Esophagus (tissue), 2 donors: ENCODE measurements at regions not wholly inside any gene's neighbourhood (a gene's known extent, or its start where the extent isn't known, plus 50 kb on each side); places are given as distances from the start of the nearest gene placed in this dataset.

Source experiments
- H3K27ac ChIP-seq, 2 donors: one replicate each; pipeline ENCODE4 v1.5.1; 2013; ENCODE audit warnings: low read depth in 2 of 2, mild to moderate bottlenecking in 2 of 2, inconsistent platforms in 1 of 2, low read length in 1 of 2, moderate library complexity in 1 of 2
- H3K27me3 ChIP-seq, 2 donors: one replicate each; pipeline ENCODE4 v1.6.1; 2013; ENCODE audit warnings: low read length in 2 of 2, control low read depth in 1 of 2, mild to moderate bottlenecking in 1 of 2; ENCODE audit not compliant: insufficient read depth in 2 of 2, control insufficient read depth in 1 of 2
- H3K36me3 ChIP-seq, 2 donors: one replicate each; pipeline ENCODE4 v1.6.1; 2013; ENCODE audit warnings: low read length in 1 of 2; ENCODE audit not compliant: control insufficient read depth in 2 of 2, insufficient read depth in 2 of 2
- H3K4me1 ChIP-seq, 2 donors: one replicate each; pipeline ENCODE4 v1.6.1; 2013; ENCODE audit warnings: low read length in 1 of 2; ENCODE audit not compliant: control insufficient read depth in 2 of 2, insufficient read depth in 2 of 2
- H3K4me3 ChIP-seq, 2 donors: one replicate each; pipeline ENCODE4 v1.5.1; 2013; ENCODE audit warnings: low read length in 2 of 2, mild to moderate bottlenecking in 2 of 2, low read depth in 1 of 2, moderate library complexity in 1 of 2
- H3K9me3 ChIP-seq, 2 donors: one replicate each; pipeline ENCODE4 v1.6.1; 2013; ENCODE audit warnings: mild to moderate bottlenecking in 2 of 2, low read depth in 1 of 2, low read length in 1 of 2, moderate library complexity in 1 of 2; ENCODE audit not compliant: control insufficient read depth in 2 of 2, insufficient read depth in 1 of 2
- WGBS, 2 donors: extraction: QIAGEN DNeasy Blood & Tissue Kit; methylation state at CpG; one replicate each; pipeline ENCODE4 v1.1.7; 2013; 5-methylcytosine and 5-hydroxymethylcytosine counted together
- donor health status: healthy with polysubstance abuse.
- donor health status: Bipolar disorder and iron deficiency.

DNA sequence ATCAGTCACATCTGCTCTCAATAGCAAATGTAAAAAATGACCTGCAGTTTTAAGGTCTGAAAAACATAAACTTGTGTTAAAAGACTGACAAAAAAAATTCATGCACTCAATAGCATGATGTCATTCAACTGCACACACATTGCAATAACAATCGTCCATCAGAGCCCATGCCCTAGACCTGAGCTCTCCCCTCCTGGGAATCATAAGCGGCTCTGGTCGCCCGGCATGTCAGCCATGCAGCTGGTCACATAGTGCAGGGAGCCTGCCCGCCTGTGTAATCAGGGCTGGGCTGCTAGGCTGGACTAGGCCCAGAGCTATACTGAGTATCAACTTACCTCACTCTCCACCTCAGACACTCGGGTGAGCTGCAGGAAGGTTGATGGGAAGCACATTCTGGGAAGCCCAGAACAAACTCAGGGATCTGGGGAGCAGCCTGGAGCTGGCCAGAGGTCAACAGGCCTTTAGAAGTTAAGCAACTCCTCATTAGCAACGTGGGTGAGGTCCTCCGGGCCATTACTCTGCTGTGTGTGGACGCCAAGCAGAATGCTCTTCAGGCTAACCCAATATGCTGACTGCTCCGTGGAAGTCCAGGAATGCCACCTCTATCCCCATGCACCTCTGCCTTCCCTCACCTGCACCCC, 165.5 kb downstream of the TTC32 start:
- Histone ChIP-seq H3K36me3 (no peaks in the 10 kb centered on the region), H3K4me3 (no peak overlapping the region), H3K27ac (no peak overlapping the region), H3K9me3 (no peaks in the 10 kb centered on the region), H3K27me3 (no peaks in the 10 kb centered on the region), H3K4me1 (peaks cover 0 to 2% of the 10 kb centered on the region in 2 donors)
- 75 to 81% methylated on average over 10 of the region's 10 CpGs for WGBS, 2 donors

DNA sequence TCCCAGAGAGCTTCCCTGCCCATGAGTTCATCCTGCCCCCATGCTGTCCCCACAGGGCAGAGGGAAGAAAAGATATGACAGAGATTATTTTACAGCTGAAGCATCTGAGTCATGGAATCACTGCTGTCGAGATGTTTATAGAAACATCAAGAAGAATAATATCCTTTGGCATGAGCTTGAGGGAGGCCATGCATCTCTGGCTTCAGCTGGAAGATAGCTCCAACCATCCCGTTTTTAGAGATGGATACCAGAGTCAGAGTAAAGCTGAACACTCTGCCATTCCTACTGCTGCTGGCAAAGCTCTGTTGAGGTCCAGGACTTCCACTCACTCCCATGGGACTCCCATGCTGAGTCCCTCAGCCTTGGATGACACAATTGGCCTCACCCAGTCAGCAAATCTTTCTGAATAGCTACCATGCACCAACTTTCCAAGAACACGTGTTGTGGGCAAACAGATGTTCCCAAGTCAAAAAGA, 167.8 kb downstream of the TTC32 start:
- whole genome bisulfite sequencing, 2 donors = 38 to 42% methylated on average over 3 of the region's 3 CpGs
- H3K27me3 ChIP-seq = no peaks in the 10 kb centered on the region
- H3K27ac ChIP-seq = peak overlapping the region in 1 of 2 donors; percentile 29
- H3K4me3 ChIP-seq = no peak overlapping the region
- no peaks in the 10 kb centered on the region for H3K36me3 ChIP-seq
- no peaks in the 10 kb centered on the region for H3K9me3 ChIP-seq
- peaks cover 0 to 2% of the 10 kb centered on the region in 2 donors for H3K4me1 ChIP-seq

DNA sequence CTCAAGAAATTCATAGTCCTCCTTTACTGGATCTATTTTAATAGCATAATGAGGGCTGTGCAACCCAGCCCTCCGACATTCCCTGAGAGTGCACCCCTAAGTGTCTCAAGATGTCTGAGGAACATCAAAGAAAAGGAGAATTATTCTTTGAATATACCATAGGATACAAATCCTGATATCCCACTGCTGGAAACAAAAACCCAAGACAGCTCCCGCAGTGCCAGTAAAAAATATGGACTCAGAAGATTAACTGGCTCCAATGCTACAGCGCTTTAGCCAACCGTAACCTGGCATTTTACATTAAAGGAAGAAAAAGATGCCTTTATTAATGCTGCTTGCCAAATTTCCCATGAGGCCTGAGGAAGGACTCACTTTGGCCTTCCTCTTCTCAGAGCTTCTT, 168.4 kb downstream of the TTC32 start:
- Histone ChIP-seq H3K27ac (peak overlapping the region in 1 of 2 donors; percentile 29), H3K4me1 (peaks cover 0 to under 1% of the 10 kb centered on the region in 2 donors), H3K36me3 (no peaks in the 10 kb centered on the region), H3K27me3 (no peaks in the 10 kb centered on the region), H3K9me3 (no peaks in the 10 kb centered on the region), H3K4me3 (no peak overlapping the region)
- 87 to 96% methylated on average over 4 of the region's 4 CpGs for WGBS, 2 donors

DNA sequence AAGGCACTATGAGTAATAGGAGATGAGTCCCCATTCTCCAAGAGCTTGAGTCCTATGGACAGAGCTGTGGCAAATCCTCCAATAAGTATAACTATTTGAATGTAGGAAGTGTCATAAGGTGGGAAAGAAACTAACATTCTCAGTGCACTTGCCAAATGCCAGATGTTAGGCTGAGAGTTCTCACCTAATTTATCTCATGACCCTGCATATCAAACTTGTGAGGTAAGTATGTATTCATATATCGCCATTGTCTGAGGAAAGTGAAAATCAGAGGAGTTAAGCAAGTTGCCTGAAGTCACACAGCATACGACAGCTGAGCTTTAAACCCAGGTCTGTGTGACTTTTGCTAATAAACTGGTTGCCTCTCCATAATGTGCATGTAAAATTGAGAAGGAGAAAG, 169.5 kb downstream of the TTC32 start:
- Histone ChIP-seq H3K27ac (no peak overlapping the region), H3K9me3 (no peaks in the 10 kb centered on the region), H3K27me3 (no peaks in the 10 kb centered on the region), H3K4me3 (no peak overlapping the region), H3K36me3 (no peaks in the 10 kb centered on the region), H3K4me1 (no peaks in the 10 kb centered on the region)
- 91 to 95% methylated on average over 2 of the region's 2 CpGs for WGBS, 2 donors

DNA sequence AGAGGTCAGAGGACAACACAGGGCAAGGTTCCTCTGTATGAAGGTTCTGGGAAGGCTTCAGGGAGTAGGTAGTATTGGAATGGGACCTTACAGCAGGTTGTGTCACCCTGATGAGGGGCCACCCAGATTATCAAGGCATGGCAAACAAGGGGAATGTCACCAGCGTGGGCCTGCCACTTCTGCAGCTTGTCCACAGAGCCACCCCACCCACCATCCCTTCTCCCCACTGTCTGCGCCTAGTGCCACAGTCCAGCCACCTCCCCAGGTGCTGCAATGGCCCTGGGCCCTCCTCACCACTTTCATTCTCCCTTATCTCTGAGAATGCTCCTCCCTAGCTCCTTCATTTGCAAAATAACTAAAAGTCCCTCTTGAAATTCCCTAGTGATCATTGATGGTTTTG, 170.3 kb downstream of the TTC32 start:
- H3K36me3 ChIP-seq = no peaks in the 10 kb centered on the region
- H3K4me1 ChIP-seq = no peaks in the 10 kb centered on the region

DNA sequence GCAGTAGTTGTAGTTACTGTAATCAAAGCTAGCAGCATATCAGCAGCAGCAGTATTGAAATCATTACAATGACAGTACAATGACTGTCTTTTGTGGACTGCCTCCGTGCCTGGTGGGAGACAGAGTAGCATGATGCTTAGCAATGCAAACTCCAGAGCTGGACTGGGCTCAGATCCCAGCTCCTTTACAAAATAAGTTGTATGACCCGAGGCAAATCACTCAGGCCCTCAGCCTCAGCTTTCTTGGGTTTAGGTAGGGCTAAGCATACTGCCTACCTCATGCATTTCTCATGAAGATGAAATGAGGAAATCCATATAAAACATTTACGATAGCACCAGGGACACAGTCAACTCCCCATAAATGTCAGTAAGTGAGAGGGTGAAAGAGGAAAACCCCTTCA, 170.7 kb downstream of the TTC32 start:
- Histone ChIP-seq H3K27ac (no peak overlapping the region), H3K4me3 (no peak overlapping the region), H3K36me3 (no peaks in the 10 kb centered on the region), H3K9me3 (no peaks in the 10 kb centered on the region), H3K27me3 (no peaks in the 10 kb centered on the region), H3K4me1 (no peaks in the 10 kb centered on the region)
- 59 to 60% methylated on average over 3 of the region's 3 CpGs for WGBS, 2 donors

More for the DNA sequence above, 170.3 kb downstream of the TTC32 start:
- H3K9me3 ChIP-seq = no peaks in the 10 kb centered on the region
- H3K27me3 ChIP-seq = no peaks in the 10 kb centered on the region
- 79 to 95% methylated on average over 2 of the region's 2 CpGs for WGBS, 2 donors
- H3K4me3 ChIP-seq = no peak overlapping the region
- no peak overlapping the region for H3K27ac ChIP-seq

DNA sequence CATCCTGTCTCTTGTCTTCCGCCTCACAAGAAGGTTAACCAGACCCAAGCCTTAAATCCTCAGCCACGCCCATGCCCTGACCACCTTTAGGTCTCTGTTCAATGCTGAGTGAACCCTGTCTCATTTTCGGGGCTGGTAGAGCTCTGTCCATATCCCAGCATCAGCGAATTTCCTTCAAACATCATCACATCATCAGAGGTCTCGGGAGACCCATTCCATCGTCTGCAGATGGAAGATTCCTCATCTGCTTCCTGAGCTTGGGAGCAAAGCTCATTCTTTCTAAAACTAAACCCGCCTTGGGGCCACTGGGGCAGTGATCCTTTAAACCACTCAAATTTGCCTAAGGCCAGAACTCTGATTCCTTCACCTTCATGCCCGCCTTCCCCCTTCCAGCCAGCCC, 173.7 kb downstream of the TTC32 start:
- Histone ChIP-seq H3K36me3 (no peaks in the 10 kb centered on the region), H3K9me3 (no peaks in the 10 kb centered on the region), H3K27ac (no peak overlapping the region), H3K27me3 (no peaks in the 10 kb centered on the region), H3K4me1 (peaks cover 0 to 1% of the 10 kb centered on the region in 2 donors), H3K4me3 (no peak overlapping the region)
- 79 to 80% methylated on average over 8 of the region's 8 CpGs for WGBS, 2 donors

DNA sequence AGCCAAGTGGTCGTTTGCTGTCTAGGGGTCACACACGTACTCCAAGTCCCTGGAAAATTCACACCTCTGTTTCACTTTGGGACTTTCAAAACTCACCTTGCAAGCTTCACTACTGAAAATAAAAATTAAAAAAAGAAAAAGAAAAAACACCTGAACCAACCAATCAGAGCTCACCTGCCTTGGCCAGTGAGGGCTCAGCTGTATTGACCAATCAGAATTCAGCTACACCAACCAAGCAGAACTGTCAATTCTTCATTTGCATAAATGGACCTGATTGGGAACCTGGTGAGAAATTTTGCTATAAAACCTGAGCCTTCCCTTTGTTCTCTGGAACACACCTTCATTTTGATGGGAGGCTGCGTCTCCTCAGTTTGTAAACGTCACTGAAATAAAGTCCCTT, 176.4 kb downstream of the TTC32 start:
- Histone ChIP-seq H3K9me3 (no peaks in the 10 kb centered on the region), H3K27me3 (no peaks in the 10 kb centered on the region), H3K4me1 (peaks cover 0 to 3% of the 10 kb centered on the region in 2 donors), H3K36me3 (no peaks in the 10 kb centered on the region), H3K27ac (no peak overlapping the region), H3K4me3 (no peak overlapping the region)
- WGBS, 2 donors = 68 to 87% methylated on average over 4 of the region's 4 CpGs

DNA sequence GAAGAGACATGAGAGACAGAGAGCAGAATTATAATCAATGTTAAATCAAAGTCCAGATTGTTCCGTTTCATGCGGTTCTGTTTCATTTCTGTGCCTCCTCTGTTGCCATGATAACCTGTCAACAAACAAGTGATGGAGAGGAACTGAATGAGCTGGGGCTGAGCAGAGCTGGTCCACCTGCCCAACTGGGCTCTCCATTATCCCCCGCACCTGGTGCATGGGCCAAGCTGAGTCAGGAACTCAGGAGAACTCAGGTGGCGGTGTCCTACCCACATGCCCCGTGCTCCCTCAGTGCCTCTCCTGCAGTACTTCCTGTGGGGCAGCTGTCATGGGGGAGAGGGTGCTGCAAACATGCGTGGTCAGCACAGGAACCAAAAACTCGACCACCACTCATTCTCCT, 178.8 kb downstream of the TTC32 start:
- Histone ChIP-seq H3K4me1 (peaks cover 0 to 3% of the 10 kb centered on the region in 2 donors), H3K4me3 (no peak overlapping the region), H3K36me3 (no peaks in the 10 kb centered on the region), H3K9me3 (no peaks in the 10 kb centered on the region), H3K27me3 (no peaks in the 10 kb centered on the region), H3K27ac (no peak overlapping the region)
- 56 to 57% methylated on average over 7 of the region's 7 CpGs for WGBS, 2 donors

DNA sequence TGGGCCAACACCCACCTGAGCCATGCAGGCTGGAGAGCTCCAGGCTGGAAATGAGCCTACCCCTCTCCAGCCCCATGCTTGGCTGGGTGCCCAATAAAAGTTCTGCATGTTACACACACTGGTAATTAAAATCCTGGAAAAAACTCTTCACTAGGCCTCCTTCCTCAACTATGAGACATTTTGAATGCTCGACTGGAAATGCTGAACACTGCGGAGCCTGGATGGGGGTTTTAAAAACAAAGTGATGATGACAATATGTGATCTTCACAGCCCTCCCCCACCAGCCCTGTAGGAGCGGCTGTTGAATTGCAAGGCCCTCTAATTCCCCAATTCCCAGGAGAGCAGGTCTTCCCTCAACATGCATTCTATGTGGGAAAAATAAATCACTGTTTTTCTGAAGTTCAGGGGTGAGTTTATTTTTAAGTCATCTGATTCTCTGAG, 179.2 kb downstream of the TTC32 start:
- H3K36me3 ChIP-seq = no peaks in the 10 kb centered on the region
- 66 to 73% methylated on average over 3 of the region's 3 CpGs for WGBS, 2 donors
- H3K4me3 ChIP-seq = no peak overlapping the region
- H3K27ac ChIP-seq = no peak overlapping the region
- H3K4me1 ChIP-seq = peaks cover 0 to 3% of the 10 kb centered on the region in 2 donors
- H3K27me3 ChIP-seq = no peaks in the 10 kb centered on the region
- no peaks in the 10 kb centered on the region for H3K9me3 ChIP-seq
